Stimulated activated naive CD4-positive, alpha-beta T cell (primary cell): ENCODE measurements at regions not wholly inside any gene's neighbourhood (a gene's known extent, or its start where the extent isn't known, plus 50 kb on each side); places are given as distances from the start of the nearest gene placed in this dataset.

Experiments
- DNase-seq, 6 experiments: peaks; one replicate each; lab custom pipeline; 2025; lab: John Stamatoyannopoulos, UW

GRCh38 chr5:165627548-165628170 lies 2122.2 kb downstream of the MAT2B start:
- no peak for DNase-seq

- no peak for DNase-seq
These were observed 2124.9 kb downstream of the MAT2B start for GRCh38 chr5:165630261-165630778.

GRCh38 chr5:165631235-165631634 lies 2125.8 kb downstream of the MAT2B start:
- DNase-seq = no peak

- no peak for DNase-seq
These were observed 2136.9 kb downstream of the MAT2B start for GRCh38 chr5:165642366-165642765.

GRCh38 chr5:165665735-165666400 lies 2160.4 kb downstream of the MAT2B start:
- DNase-seq = no peak

- no peak for DNase-seq
These were observed 2168.1 kb downstream of the MAT2B start for GRCh38 chr5:165673499-165673898.

- DNase-seq = no peak
These were observed 2190.4 kb downstream of the MAT2B start for GRCh38 chr5:165695796-165696195.

GRCh38 chr5:165705960-165706359 lies 2200.5 kb downstream of the MAT2B start:
- no peak for DNase-seq

GRCh38 chr5:165712011-165712410 lies 2206.6 kb downstream of the MAT2B start:
- no peak for DNase-seq

- no peak for DNase-seq
These were observed 2209.2 kb downstream of the MAT2B start for GRCh38 chr5:165714598-165714997.

GRCh38 chr5:165720901-165721300 lies 2215.5 kb downstream of the MAT2B start:
- no peak for DNase-seq

- no peak for DNase-seq
These were observed 2217.0 kb downstream of the MAT2B start for GRCh38 chr5:165722401-165722800.

- no peak for DNase-seq
These were observed 2218.5 kb downstream of the MAT2B start for GRCh38 chr5:165723931-165724330.

- DNase-seq = no peak
These were observed 2223.0 kb downstream of the MAT2B start for GRCh38 chr5:165728425-165728824.

GRCh38 chr5:165735388-165735787 lies 2230.0 kb downstream of the MAT2B start:
- DNase-seq = no peak

GRCh38 chr5:165739079-165739741 lies 2233.8 kb downstream of the MAT2B start:
- DNase-seq = no peak

- no peak for DNase-seq
These were observed 2252.4 kb downstream of the MAT2B start for GRCh38 chr5:165757791-165758190.

GRCh38 chr5:165775111-165775510 lies 2269.7 kb downstream of the MAT2B start:
- no peak for DNase-seq

GRCh38 chr5:165779505-165779904 lies 2274.1 kb downstream of the MAT2B start:
- no peak for DNase-seq

- no peak for DNase-seq
These were observed 2275.5 kb downstream of the MAT2B start for GRCh38 chr5:165780901-165781300.

- no peak for DNase-seq
These were observed 2276.3 kb downstream of the MAT2B start for GRCh38 chr5:165781738-165782137.

- DNase-seq = no peak
These were observed 2277.6 kb downstream of the MAT2B start for GRCh38 chr5:165783024-165783423.

- DNase-seq = no peak
These were observed 2280.7 kb downstream of the MAT2B start for GRCh38 chr5:165786073-165786472.
